ENCODE measurements at regions not wholly inside any gene's neighbourhood (a gene's known extent, or its start where the extent isn't known, plus 50 kb on each side); places are given as distances from the start of the nearest gene placed in this dataset.

- no peak for DNase-seq (ENCODE audit: low spot score)
Observed at GRCh38 chr6:90863043-90863442, 276.2 kb upstream of the MAP3K7 start.

GRCh38 chr6:90860822-90861601 lies 274.1 kb upstream of the MAP3K7 start:
- DNase-seq (ENCODE audit: low spot score): no peak

GRCh38 chr6:90859612-90860011 lies 272.7 kb upstream of the MAP3K7 start:
- DNase-seq (ENCODE audit: low spot score): peak; percentile 19

GRCh38 chr6:90859056-90859455 lies 272.2 kb upstream of the MAP3K7 start:
- DNase-seq (ENCODE audit: low spot score): no peak

- DNase-seq (ENCODE audit: low spot score): no peak
Observed at GRCh38 chr6:90849686-90850085, 262.8 kb upstream of the MAP3K7 start.

- DNase-seq (ENCODE audit: low spot score): no peak
Observed at GRCh38 chr6:90846824-90847223, 260.0 kb upstream of the MAP3K7 start.

- no peak for DNase-seq (ENCODE audit: low spot score)
Observed at GRCh38 chr6:90835596-90836212, 248.8 kb upstream of the MAP3K7 start.

GRCh38 chr6:90829311-90829710 lies 242.4 kb upstream of the MAP3K7 start:
- no peak for DNase-seq (ENCODE audit: low spot score)

- DNase-seq (ENCODE audit: low spot score): no peak
Observed at GRCh38 chr6:90820436-90820835, 233.6 kb upstream of the MAP3K7 start.

GRCh38 chr6:90819483-90819882 lies 232.6 kb upstream of the MAP3K7 start:
- no peak for DNase-seq (ENCODE audit: low spot score)

GRCh38 chr6:90818163-90818562 lies 231.3 kb upstream of the MAP3K7 start:
- no peak for DNase-seq (ENCODE audit: low spot score)

- no peak for DNase-seq (ENCODE audit: low spot score)
Observed at GRCh38 chr6:90816764-90817163, 229.9 kb upstream of the MAP3K7 start.

- DNase-seq (ENCODE audit: low spot score): no peak
Observed at GRCh38 chr6:90811596-90812226, 224.8 kb upstream of the MAP3K7 start.

- DNase-seq (ENCODE audit: low spot score): peak; percentile 39
Observed at GRCh38 chr6:90809035-90809434, 222.2 kb upstream of the MAP3K7 start.

GRCh38 chr6:90807791-90808701 lies 221.2 kb upstream of the MAP3K7 start:
- DNase-seq (ENCODE audit: low spot score): no peak

GRCh38 chr6:90805619-90806155 lies 218.8 kb upstream of the MAP3K7 start:
- no peak for DNase-seq (ENCODE audit: low spot score)

GRCh38 chr6:90803956-90804355 lies 217.1 kb upstream of the MAP3K7 start:
- no peak for DNase-seq (ENCODE audit: low spot score)

- no peak for DNase-seq (ENCODE audit: low spot score)
Observed at GRCh38 chr6:90795078-90795477, 208.2 kb upstream of the MAP3K7 start.

GRCh38 chr6:90793771-90794170 lies 206.9 kb upstream of the MAP3K7 start:
- DNase-seq (ENCODE audit: low spot score): no peak

GRCh38 chr6:90790696-90791095 lies 203.8 kb upstream of the MAP3K7 start:
- no peak for DNase-seq (ENCODE audit: low spot score)

- DNase-seq (ENCODE audit: low spot score): no peak
Observed at GRCh38 chr6:90790058-90790457, 203.2 kb upstream of the MAP3K7 start.

- DNase-seq (ENCODE audit: low spot score): no peak
Observed at GRCh38 chr6:90788781-90789180, 201.9 kb upstream of the MAP3K7 start.
